HG03045 (cell line): ENCODE measurements at regions not wholly inside any gene's neighbourhood (a gene's known extent, or its start where the extent isn't known, plus 50 kb on each side); places are given as distances from the start of the nearest gene placed in this dataset.
"Not testable (repeated sequence)": the region's sequence is repeated elsewhere in the genome, so short reads cannot be mapped to it uniquely, and the experiment has no call there.

ENCODE experiments used
- ATAC-seq: cut with Tn5 transposase; IDR thresholded peaks from one replicate; pipeline ENCODE4 v1.9.1; 2021; ENCODE audit warnings: mild to moderate bottlenecking, moderate library complexity; ENCODE audit not compliant: unreplicated experiment

GRCh38 chr4:114229706-114230105 lies 250.3 kb upstream of the ARSJ start:
- no peak for ATAC-seq

- ATAC-seq: no peak
Measured at GRCh38 chr4:114236171-114236769, 256.8 kb upstream of the ARSJ start.

GRCh38 chr4:114237997-114238396 lies 258.6 kb upstream of the ARSJ start:
- ATAC-seq: no peak

- no peak for ATAC-seq
Measured at GRCh38 chr4:114249561-114249960, 270.1 kb upstream of the ARSJ start.

- ATAC-seq: no peak
Measured at GRCh38 chr4:114249976-114250375, 270.5 kb upstream of the ARSJ start.

GRCh38 chr4:114250439-114250891 lies 271.0 kb upstream of the ARSJ start:
- no peak for ATAC-seq

GRCh38 chr4:114251020-114251419 lies 271.6 kb upstream of the ARSJ start:
- no peak for ATAC-seq

GRCh38 chr4:114252499-114252898 lies 273.1 kb upstream of the ARSJ start:
- ATAC-seq: no peak

- ATAC-seq: no peak
Measured at GRCh38 chr4:114257501-114257900, 278.1 kb upstream of the ARSJ start.

- ATAC-seq: not testable (repeated sequence)
Measured at GRCh38 chr4:114262421-114262820, 283.0 kb upstream of the ARSJ start.

GRCh38 chr4:114263233-114263632 lies 283.8 kb upstream of the ARSJ start:
- ATAC-seq: no peak

GRCh38 chr4:114264452-114264851 lies 285.0 kb upstream of the ARSJ start:
- ATAC-seq: no peak

- no peak for ATAC-seq
Measured at GRCh38 chr4:114264877-114265291, 285.4 kb upstream of the ARSJ start.

- ATAC-seq: no peak
Measured at GRCh38 chr4:114265342-114265741, 285.9 kb upstream of the ARSJ start.

GRCh38 chr4:114267976-114268375 lies 288.5 kb upstream of the ARSJ start:
- no peak for ATAC-seq

GRCh38 chr4:114271031-114271430 lies 291.6 kb upstream of the ARSJ start:
- no peak for ATAC-seq

- ATAC-seq: no peak
Measured at GRCh38 chr4:114272226-114272625, 292.8 kb upstream of the ARSJ start.

GRCh38 chr4:114273238-114273637 lies 293.8 kb upstream of the ARSJ start:
- no peak for ATAC-seq

- ATAC-seq: no peak
Measured at GRCh38 chr4:114277690-114278089, 298.2 kb upstream of the ARSJ start.

- no peak for ATAC-seq
Measured at GRCh38 chr4:114279066-114279465, 299.6 kb upstream of the ARSJ start.

GRCh38 chr4:114279711-114280110 lies 300.3 kb upstream of the ARSJ start:
- ATAC-seq: no peak

- ATAC-seq: no peak
Measured at GRCh38 chr4:114280645-114281044, 301.2 kb upstream of the ARSJ start.
